Upper lobe of left lung (tissue), 4 donors: ENCODE measurements at regions not wholly inside any gene's neighbourhood (a gene's known extent, or its start where the extent isn't known, plus 50 kb on each side); places are given as distances from the start of the nearest gene placed in this dataset.

Source experiments
- EP300 ChIP-seq, 4 donors: sonication (generic); formaldehyde crosslinking; IDR thresholded peaks; one replicate each; pipeline ENCODE4 v1.5.1; 2017; ENCODE audit warnings: antibody characterized with exemption in 4 of 4, control low read depth in 2 of 4
- POLR2A ChIP-seq, 4 donors: fragments of 450-650 bp; IDR thresholded peaks; one replicate each; pipeline ENCODE4 v1.5.1; 2016 to 2017; ENCODE audit warnings: antibody characterized with exemption in 4 of 4, mild to moderate bottlenecking in 2 of 4
- POLR2AphosphoS5 ChIP-seq, 2 donors: sonication (generic); formaldehyde crosslinking; IDR thresholded peaks; one replicate each; pipeline ENCODE4 v1.5.1; 2017; ENCODE audit warnings: antibody characterized with exemption in 2 of 2
- TF ChIP-seq, protein P1 (sequence below), 6 experiments: fragments of 450-650 bp in 4 of 6; fragments of 200-600 bp in 2 of 6; sonication (generic) in 2 of 6; IDR thresholded peaks; one replicate each; pipeline ENCODE4 v1.5.1; 2016 to 2019; ENCODE audit warnings: antibody characterized with exemption in 6 of 6

DNA sequence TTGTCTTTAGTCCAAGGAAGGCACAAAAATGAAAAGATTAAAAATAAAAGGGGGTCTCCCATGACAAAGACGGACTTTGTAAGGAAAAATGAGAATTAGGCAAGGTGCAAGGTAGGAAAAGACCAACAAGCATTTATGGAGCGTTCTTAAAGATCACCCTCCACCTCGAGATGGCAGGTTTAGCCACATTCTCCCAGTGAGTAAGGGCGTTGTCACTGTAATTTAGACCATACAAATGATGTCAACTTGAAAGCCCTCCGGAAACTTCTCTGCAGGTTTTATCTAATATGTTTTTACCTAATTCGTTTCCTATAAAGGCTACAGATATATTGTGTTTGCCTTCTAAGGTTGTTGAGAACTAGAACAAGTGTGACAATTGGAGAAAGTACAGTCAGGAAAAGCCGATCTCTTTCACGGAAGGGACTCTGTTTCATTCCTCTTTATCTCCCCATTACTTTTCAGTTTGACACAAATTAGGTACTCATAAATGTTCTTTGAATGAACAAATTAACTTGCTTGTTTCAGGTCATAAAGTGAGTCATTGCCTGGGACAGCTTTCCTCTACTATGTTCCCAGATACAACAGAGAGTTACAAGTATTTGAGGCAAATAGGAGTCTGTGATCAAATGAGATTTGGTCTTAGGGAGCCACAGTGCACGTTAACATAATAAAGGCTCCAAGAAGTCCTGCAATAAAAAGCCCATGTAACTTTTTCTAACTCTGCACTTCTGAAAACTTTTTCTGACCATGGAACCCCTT is 102.6 kb upstream of the HABP2 start:
- TF ChIP-seq, protein P1, sequence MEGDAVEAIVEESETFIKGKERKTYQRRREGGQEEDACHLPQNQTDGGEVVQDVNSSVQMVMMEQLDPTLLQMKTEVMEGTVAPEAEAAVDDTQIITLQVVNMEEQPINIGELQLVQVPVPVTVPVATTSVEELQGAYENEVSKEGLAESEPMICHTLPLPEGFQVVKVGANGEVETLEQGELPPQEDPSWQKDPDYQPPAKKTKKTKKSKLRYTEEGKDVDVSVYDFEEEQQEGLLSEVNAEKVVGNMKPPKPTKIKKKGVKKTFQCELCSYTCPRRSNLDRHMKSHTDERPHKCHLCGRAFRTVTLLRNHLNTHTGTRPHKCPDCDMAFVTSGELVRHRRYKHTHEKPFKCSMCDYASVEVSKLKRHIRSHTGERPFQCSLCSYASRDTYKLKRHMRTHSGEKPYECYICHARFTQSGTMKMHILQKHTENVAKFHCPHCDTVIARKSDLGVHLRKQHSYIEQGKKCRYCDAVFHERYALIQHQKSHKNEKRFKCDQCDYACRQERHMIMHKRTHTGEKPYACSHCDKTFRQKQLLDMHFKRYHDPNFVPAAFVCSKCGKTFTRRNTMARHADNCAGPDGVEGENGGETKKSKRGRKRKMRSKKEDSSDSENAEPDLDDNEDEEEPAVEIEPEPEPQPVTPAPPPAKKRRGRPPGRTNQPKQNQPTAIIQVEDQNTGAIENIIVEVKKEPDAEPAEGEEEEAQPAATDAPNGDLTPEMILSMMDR (IDR thresholded peaks at IDR 0.05): no peak
- no peak for TF ChIP-seq EP300 (IDR thresholded peaks at IDR 0.05)
- TF ChIP-seq POLR2AphosphoS5 (IDR thresholded peaks at IDR 0.05): no peak
- TF ChIP-seq POLR2A (IDR thresholded peaks at IDR 0.05): no peak
